BJ (cell line): ENCODE measurements at regions not wholly inside any gene's neighbourhood (a gene's known extent, or its start where the extent isn't known, plus 50 kb on each side); places are given as distances from the start of the nearest gene placed in this dataset.

Source experiments
- CTCF ChIA-PET: fragments of 350-600 bp; formaldehyde crosslinking; extraction: SDS; loops from one replicate; lab custom pipeline; 2021; ENCODE audit warnings: antibody characterized with exemption, inconsistent platforms; lab: Yijun Ruan, JAX
- POLR2A ChIA-PET: fragments of 300-600 bp; sonication (Branson Sonifier 250); formaldehyde crosslinking; extraction: SDS; loops from one replicate; lab custom pipeline; 2021; ENCODE audit warnings: antibody characterized with exemption; lab: Charles Lee
- DNase-seq: peaks from one replicate; pipeline ENCODE4 v3.0.0-alpha.2; 2011; ENCODE audit warnings: low read depth
- H3K27me3 ChIP-seq: 2 replicates; pipeline ENCODE4 v1.6.0; 2011; ENCODE audit warnings: low read length; ENCODE audit not compliant: control insufficient read depth, insufficient read depth
- H3K36me3 ChIP-seq: 2 replicates; pipeline ENCODE4 v1.5.1; 2011; ENCODE audit warnings: low read length; ENCODE audit not compliant: control insufficient read depth, insufficient read depth
- H3K4me3 ChIP-seq: 2 replicates; pipeline ENCODE4 v1.5.1; 2011; ENCODE audit warnings: low read depth, mild to moderate bottlenecking, control low read depth, low read length
- TF ChIP-seq, protein P1 (sequence below): IDR thresholded peaks from 2 replicates; pipeline ENCODE4 v1.5.1; 2011; ENCODE audit warnings: low read depth, mild to moderate bottlenecking, control low read depth, inconsistent platforms, low read length, moderate library complexity; ENCODE audit not compliant: insufficient read depth

DNA sequence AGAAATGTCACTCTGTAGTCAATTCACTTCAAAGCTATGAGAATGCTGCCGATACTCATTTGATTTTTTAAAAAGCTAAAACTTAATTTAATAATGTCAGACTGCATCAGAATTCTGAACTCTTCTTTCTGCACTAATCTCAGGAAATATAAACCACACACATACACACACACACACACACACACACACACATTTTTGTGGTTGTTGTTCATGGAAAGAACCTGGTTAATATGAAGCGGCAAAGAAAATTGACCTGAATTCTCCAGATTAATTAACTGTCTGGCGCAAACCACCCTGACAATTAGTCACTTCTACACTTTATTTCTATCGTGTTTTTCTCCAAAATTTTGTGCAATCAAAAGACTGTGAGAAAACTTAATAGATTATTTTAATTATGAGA, 740.5 kb downstream of the TLE1 start:
- no peak for DNase-seq
- ChIA-PET POLR2A (no interaction called here), CTCF (no interaction called here)
- no peaks in the 10 kb centered on the region for H3K27me3 ChIP-seq
- TF ChIP-seq, protein P1, sequence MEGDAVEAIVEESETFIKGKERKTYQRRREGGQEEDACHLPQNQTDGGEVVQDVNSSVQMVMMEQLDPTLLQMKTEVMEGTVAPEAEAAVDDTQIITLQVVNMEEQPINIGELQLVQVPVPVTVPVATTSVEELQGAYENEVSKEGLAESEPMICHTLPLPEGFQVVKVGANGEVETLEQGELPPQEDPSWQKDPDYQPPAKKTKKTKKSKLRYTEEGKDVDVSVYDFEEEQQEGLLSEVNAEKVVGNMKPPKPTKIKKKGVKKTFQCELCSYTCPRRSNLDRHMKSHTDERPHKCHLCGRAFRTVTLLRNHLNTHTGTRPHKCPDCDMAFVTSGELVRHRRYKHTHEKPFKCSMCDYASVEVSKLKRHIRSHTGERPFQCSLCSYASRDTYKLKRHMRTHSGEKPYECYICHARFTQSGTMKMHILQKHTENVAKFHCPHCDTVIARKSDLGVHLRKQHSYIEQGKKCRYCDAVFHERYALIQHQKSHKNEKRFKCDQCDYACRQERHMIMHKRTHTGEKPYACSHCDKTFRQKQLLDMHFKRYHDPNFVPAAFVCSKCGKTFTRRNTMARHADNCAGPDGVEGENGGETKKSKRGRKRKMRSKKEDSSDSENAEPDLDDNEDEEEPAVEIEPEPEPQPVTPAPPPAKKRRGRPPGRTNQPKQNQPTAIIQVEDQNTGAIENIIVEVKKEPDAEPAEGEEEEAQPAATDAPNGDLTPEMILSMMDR, result no peak
- no peak overlapping the region for H3K4me3 ChIP-seq
- H3K36me3 ChIP-seq, result no peaks in the 10 kb centered on the region

DNA sequence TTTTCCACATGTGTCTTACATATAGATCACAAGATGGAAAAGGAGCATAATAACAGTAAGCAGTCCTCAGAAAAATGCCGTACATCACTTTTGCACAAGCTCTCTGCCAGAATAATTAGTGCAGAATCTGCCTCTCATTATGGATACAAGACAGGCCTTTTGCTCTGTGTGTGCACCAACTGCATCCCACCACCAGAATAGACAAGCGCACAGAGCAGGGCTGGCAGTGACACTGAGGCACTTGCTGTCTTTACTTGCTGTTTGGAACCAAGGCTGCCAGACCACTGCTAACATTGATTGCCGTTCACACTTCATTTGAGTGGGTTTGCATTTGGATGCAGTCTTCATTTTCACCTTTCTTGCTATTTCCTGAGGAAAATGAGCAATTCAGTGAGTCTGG, 741.3 kb downstream of the TLE1 start:
- DNase-seq, result no peak
- CTCF ChIA-PET, result no interaction called here
- H3K36me3 ChIP-seq, result no peaks in the 10 kb centered on the region
- no peaks in the 10 kb centered on the region for H3K27me3 ChIP-seq
- POLR2A ChIA-PET, result no interaction called here
- TF ChIP-seq, protein P1, result no peak
- no peak overlapping the region for H3K4me3 ChIP-seq

DNA sequence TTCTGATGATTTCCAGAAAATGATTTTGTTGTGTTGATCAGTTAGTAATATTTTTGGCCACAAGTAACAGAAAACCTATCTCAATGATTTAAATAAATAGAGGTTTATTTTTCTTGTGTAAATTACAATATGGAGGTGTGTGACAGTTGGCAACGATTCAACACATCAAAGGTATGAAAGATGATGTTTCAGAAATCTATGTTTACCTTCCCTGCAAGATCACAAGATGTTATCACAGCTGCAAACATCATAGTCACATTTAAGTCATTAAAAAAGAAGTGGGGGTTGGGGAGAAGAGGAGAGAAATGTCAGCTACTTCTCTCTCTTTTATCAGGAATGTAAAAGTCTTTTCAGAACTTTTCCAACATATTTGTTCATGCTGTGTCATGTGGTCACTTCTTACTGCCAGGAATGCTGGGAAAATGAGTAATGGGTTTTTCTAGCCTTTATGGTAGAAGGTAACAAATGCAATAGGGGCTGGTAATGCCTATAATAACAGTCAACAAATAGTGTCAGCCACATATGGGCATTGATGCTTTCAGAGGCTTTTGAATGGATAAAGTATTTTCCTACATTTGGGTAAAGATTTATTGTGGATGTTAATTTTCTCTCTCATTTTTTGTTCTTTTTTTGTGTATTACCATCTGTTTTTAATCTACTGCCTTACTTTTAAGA, 742.7 kb downstream of the TLE1 start:
- CTCF ChIA-PET, result interaction anchor here (1.4 kb wide), 1 partner anchor 12 kb away, joined by 3 read pairs; no protein-coding TSS in a partner anchor
- no peak for DNase-seq
- POLR2A ChIA-PET, result no interaction called here
- TF ChIP-seq, protein P1, result no peak
- H3K36me3 ChIP-seq, result no peaks in the 10 kb centered on the region
- H3K4me3 ChIP-seq, result no peak overlapping the region
- no peaks in the 10 kb centered on the region for H3K27me3 ChIP-seq

DNA sequence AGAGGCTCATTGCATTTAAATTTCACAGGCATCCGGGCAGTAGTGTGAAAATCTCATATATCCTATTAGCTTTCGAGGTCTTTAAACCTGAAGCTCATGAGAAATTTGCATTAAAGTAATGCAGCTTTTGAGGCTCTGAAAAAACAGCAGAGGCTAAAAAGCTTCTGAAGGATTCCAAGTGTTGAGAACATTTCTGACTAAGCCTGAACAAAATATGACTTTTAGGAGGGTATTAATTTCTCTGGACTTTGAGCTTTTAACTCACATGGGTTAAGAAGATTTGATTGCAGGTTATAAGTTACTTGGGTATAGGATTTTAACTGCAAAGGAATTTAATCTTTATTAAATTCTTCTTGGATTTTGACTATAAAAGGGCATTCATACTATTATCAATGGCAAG, 743.9 kb downstream of the TLE1 start:
- CTCF ChIA-PET, result interaction anchor here (0.6 kb wide), 1 partner anchor 32 kb away, joined by 3 read pairs; no protein-coding TSS in a partner anchor
- TF ChIP-seq, protein P1, result no peak
- POLR2A ChIA-PET, result no interaction called here
- Histone ChIP-seq H3K27me3 (no peaks in the 10 kb centered on the region), H3K36me3 (no peaks in the 10 kb centered on the region), H3K4me3 (no peak overlapping the region)
- no peak for DNase-seq

DNA sequence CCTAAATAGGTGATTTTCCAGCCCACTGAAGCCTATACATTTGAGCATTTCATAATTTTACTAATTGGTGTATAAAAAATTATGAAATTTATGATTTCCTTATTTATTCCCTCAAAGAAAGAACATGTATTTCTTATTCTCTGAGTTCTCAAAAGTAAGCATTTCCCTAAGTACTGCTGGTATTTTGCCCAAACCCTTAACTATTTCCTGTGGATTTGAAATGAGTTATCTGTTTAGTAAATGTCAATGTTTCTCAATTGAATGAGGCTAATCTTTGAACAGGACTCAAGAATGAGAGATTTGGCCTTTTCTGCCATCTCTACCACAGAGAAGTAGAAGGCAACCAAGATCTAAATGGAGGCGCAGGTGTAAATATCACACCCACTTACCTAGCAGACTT, 751.7 kb downstream of the TLE1 start:
- TF ChIP-seq, protein P1, result no peak
- DNase-seq, result no peak
- Histone ChIP-seq H3K27me3 (no peaks in the 10 kb centered on the region), H3K4me3 (no peak overlapping the region), H3K36me3 (no peaks in the 10 kb centered on the region)
- ChIA-PET POLR2A (no interaction called here), CTCF (no interaction called here)
